ENCODE measurements at regions not wholly inside any gene's neighbourhood (a gene's known extent, or its start where the extent isn't known, plus 50 kb on each side); places are given as distances from the start of the nearest gene placed in this dataset.
"Not testable (repeated sequence)": the region's sequence is repeated elsewhere in the genome, so short reads cannot be mapped to it uniquely, and the experiment has no call there.

GRCh38 chr17:54353789-54354525, 531.2 kb downstream of the KIF2B start:
- DNase-seq (ENCODE audit: low spot score) = no peak

GRCh38 chr17:54361073-54361472, 538.3 kb downstream of the KIF2B start:
- DNase-seq (ENCODE audit: low spot score) = not testable (repeated sequence)

GRCh38 chr17:54368906-54369305, 531.7 kb upstream of the TOM1L1 start:
- DNase-seq (ENCODE audit: low spot score) = no peak

- no peak for DNase-seq (ENCODE audit: low spot score)
Measured at GRCh38 chr17:54372069-54372749, 528.4 kb upstream of the TOM1L1 start.

GRCh38 chr17:54373970-54374369, 526.7 kb upstream of the TOM1L1 start:
- DNase-seq (ENCODE audit: low spot score) = no peak

DNA sequence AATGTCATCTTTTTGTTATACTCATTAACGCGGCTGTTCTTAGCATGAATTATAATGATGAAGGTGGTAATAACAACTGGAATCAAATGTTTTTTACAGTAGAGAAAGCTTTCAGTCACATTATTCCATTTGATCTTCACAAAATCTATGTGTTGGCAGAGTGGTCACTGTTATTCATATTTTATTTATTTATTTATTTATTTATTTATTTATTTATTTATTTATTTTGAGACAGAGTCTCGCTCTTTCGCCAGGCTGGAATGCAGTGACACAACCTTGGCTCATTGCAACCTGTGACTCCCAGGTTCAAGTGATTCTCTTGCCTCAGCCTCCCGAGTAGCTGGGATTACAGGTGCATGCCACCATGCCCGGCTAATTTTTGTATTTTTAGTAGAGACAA, 524.2 kb upstream of the TOM1L1 start:
- DNase-seq (ENCODE audit: low spot score) = not testable (repeated sequence)

DNA sequence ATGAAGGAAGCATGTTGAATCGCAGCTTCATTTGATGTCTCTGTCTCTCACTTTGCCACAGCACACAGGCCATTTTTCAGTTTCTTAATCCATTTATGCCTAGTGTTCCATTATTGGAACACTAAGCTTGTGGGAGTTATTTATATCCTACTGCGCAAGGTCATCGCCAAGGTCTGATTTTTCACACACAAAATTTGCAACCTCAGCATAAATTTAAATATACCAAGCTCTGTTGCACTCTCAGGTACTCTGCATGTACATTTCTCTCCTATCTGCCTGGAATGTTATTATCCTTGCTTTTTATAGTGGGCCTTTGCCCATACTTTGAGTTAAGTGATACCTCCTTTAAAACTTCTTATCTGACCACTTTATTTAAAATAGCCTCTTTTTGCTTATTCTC, 519.2 kb upstream of the TOM1L1 start:
- no peak for DNase-seq (ENCODE audit: low spot score)

- DNase-seq (ENCODE audit: low spot score) = no peak
Measured at GRCh38 chr17:54404259-54404658, 496.4 kb upstream of the TOM1L1 start.

DNA sequence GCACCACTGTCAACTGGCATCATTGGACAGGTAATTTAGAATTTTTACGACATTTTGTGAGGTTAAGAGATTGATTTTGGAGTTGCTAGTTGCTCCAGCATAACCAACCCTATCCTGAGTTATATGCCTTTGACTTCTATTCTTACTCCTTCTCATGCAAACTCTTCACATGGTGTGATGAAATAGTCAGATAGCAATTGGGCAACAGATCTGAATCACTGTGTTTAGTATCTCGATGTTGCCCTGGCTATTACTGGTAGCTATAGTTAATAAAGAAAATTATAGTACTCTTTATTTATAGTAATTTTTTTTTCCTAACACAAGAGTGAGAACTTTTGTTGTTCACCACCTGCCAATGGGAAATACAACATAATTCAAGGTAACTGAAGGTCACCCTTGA, 494.8 kb upstream of the TOM1L1 start:
- DNase-seq (ENCODE audit: low spot score) = no peak

DNA sequence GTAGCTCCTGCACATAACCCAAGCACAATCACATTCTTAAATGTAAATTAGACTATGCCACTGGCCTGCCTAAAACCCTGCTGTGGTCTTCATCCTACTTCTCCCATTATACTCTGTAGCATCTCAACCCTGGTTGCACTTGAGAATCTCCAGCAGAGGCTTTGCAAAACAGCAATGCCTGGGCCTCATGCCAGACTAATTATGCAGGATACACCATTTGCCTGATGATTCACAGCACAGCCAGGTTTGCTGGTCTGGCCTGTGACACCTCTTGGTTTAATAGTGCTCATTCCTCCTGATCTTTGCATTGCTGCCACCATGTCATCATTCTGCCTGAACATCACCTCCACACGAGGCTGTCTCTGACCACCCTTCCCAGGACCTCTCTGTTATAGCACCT, 491.9 kb upstream of the TOM1L1 start:
- no peak for DNase-seq (ENCODE audit: low spot score)

- no peak for DNase-seq (ENCODE audit: low spot score)
Measured at GRCh38 chr17:54418467-54418866, 482.2 kb upstream of the TOM1L1 start.

GRCh38 chr17:54425671-54426070, 475.0 kb upstream of the TOM1L1 start:
- no peak for DNase-seq (ENCODE audit: low spot score)

GRCh38 chr17:54426296-54426886, 474.3 kb upstream of the TOM1L1 start:
- DNase-seq (ENCODE audit: low spot score) = no peak

DNA sequence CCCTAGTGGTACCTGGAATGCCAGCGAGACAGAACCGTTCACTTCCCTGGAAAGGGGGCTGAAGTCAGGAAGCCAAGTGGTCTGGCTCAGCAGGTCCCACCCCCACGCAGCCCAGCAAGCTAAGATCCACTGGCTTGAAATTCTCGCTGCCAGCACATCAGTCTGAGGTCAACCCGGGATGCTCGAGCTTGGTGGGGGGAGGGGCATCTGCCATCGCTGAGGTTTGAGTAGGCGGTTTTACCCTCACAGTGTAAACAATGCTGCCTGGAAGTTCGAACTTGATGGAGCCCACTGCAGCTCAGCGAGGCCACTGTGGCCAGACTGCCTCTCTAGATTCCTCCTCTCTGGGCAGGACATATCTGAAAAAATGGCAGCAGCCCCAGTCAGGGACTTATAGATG, 464.7 kb upstream of the TOM1L1 start:
- DNase-seq (ENCODE audit: low spot score) = no peak

GRCh38 chr17:54439816-54440215, 460.8 kb upstream of the TOM1L1 start:
- DNase-seq (ENCODE audit: low spot score) = no peak

DNA sequence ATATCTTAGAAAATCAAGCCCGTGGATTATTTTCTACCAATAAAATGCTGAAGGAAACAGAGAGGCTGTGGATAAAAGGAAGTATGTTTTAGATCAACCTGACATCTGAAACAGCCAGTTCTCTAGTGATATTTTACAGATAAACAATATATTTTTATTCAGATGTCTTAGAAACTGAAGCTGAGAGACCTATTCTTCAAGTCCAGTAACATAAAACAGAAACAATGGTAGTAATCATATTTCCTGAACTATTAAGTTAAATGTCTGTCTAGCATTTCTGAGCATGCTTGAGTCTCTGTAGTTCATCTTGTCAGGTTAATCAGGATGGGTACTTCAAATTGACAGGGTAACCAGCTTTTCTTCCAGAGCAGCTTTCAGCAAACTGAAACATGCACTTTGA, 449.6 kb upstream of the TOM1L1 start:
- DNase-seq (ENCODE audit: low spot score) = no peak

GRCh38 chr17:54452666-54453348, 447.8 kb upstream of the TOM1L1 start:
- DNase-seq (ENCODE audit: low spot score) = no peak

GRCh38 chr17:54455251-54455868, 445.3 kb upstream of the TOM1L1 start:
- no peak for DNase-seq (ENCODE audit: low spot score)

- not testable (repeated sequence) for DNase-seq (ENCODE audit: low spot score)
Measured at GRCh38 chr17:54465443-54465842, 435.2 kb upstream of the TOM1L1 start.

- no peak for DNase-seq (ENCODE audit: low spot score)
Measured at GRCh38 chr17:54466875-54467274, 433.8 kb upstream of the TOM1L1 start.

DNA sequence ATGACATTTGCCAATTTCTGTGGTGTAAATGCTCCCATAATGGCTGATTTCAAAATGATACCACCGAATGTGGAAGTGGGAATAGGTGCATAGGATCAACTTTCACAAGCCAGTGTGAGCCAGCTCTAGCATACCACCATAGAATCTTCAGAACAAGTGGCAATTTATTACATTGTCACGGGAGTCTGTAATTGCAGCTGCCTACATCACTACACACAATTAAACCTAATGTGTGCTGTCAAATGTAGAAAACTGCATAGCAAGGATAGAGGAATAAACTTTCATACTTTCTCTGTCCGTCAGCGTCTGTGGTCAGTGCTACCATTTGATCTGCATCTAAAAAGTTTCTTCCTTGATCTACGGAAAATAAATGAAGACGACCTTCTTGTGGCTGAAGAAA, 417.8 kb upstream of the TOM1L1 start:
- no peak for DNase-seq (ENCODE audit: low spot score)

- DNase-seq (ENCODE audit: low spot score) = no peak
Measured at GRCh38 chr17:54493691-54494090, 407.0 kb upstream of the TOM1L1 start.

Measured in A172 (cell line).